Middle frontal gyrus (tissue), 1 donor: ENCODE measurements at regions not wholly inside any gene's neighbourhood (a gene's known extent, or its start where the extent isn't known, plus 50 kb on each side); places are given as distances from the start of the nearest gene placed in this dataset.

Experiments used
- DNase-seq: peaks from one replicate; pipeline ENCODE4 v3.0.0-alpha.2; 2015; ENCODE audit warnings: low spot score; ENCODE audit errors: extremely low spot score

DNA sequence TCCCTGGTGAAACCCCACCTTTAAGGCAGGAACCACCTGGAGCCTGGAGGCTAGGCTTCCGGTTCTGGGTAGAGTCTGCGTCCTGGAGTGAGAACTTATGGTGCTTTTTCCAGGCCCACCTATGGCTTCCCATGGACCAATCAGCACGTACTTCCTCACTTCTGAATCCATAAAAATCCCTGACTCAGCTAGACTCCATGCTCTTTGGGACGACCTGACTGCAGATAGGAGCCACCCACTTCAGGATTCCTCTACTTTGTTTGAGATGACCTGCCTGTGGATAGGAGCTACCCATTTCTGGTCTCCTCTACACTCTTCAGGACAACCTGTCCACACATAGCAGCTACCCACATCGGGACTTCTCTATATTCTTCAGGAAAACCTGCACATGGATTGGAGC is 168.8 kb upstream of the IRX2 start:
- DNase-seq, result no peak

DNA sequence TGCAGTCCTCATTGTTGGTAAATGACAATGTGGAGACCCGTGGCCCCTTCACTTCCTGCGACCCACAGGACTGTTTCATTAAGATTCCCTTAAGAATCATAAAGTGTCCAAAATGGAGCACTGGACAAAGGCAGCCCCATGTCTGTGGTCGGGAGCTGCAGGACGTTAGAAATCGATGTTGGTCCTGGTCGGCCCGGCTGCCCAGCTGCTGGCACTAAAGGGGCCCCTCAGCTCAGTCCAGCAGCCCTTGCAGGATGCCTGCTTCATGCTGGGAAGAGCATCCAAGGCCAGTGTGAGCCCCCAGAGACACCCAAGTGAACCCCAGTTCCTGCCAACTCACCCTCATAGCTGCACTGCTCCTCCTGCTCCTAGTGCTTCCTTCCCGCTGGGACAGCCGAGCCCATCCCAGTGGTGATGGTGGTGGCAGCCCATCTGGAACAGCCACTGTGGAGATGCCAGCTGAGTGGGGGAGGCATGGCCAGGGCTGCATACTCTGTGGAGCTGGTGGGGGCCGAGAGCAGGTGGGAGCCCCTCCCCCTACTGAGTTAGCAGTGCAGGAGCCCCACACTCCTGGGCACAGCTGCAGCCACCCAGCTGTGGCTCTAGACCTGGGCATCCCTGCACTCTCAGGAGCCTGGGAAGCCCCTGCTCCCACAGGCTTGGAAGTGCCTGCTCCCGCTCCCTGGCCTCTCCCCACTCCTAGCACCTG is 168.0 kb upstream of the IRX2 start:
- no peak for DNase-seq

DNA sequence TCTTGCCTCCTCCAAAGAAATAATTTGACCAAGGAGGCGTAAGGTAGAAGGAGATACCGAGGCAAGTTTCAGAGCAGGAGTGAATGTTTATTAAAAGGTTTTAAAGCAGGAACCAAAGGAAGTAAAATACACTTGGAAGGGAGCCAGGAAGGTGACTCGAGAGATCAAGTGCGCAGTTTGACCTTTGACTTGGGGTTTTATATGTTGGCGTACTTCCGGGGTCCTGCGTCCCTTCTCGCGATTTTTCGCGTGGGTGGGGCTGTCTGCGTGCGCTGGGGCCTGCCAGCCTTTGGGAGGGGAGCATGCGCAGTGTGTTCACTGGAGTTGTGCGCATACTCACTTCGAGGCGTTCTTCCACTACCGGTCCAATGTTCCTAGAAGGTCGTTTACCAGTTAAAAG is 166.0 kb upstream of the IRX2 start:
- DNase-seq, result no peak

DNA sequence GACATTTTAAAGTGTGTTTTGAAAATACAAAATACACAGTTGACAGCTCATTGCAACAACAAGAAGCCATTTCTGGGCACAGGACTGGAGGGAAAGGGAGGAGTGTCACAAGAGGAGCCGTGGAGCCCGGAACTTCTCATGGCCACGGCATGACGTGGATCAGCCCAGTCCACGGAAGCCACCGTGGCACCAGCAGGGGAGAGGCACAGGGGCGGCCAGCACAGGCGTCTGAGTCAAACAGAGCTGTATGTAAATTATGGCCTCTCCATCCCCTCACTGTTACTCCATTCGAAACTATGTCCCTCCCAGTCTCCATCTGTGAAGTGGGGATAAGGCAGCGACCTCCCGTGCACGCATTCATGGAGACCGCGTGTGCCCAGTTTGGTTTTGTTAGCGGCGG is 165.6 kb upstream of the IRX2 start:
- DNase-seq, result no peak

DNA sequence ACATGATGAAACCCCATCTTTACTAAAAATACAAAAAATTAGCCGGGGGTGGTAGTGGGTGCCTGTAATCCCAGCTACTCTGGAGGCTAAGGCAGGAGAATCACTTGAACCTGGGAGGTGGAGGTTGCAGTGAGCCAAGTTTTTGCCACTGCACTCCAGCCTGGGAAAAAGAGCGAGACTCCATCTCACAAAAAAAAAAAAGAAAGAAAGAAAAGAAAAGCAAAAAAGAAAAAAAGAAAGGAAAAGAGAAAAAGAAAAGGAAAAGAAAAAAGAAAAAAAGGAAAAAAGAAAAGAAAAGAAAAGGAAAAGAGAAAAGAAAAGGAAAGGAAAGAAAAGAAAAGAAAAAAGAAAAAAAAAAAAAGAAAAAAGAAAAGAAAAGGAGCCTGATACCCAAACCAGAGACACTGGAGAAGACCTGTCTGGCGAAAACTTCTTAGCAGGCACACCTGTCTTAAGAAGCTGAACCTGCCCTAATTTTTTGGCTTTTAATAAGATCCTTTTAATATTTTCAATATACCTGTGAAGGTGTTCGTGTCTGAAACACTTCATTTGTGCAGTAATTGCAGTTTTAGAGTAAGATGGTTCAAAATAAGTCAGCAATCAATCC is 164.7 kb upstream of the IRX2 start:
- no peak for DNase-seq

DNA sequence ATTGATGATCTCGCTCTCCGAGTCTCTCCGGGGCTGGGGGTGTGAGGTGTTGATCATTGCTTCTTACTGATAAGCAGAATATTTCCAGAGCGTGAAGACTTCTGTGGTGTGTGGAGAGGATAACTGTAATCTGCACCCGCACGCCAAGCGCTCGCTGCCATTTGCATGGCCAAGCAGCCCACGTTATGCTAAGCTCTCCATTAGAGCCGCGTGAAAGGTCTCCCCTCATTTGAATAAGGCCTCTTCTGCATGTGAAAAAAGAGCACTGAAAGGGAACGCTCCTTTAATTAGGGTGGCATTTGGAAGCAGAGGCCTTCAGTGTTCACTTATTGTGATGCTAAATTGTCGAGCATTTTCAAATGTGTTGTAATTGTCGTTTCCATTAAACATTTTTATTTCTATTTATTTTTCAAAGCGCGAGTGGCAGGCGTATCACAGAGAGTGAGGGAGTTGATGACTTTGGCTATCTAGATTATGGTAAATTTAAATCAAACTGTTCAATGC is 163.6 kb upstream of the IRX2 start:
- DNase-seq, result no peak

DNA sequence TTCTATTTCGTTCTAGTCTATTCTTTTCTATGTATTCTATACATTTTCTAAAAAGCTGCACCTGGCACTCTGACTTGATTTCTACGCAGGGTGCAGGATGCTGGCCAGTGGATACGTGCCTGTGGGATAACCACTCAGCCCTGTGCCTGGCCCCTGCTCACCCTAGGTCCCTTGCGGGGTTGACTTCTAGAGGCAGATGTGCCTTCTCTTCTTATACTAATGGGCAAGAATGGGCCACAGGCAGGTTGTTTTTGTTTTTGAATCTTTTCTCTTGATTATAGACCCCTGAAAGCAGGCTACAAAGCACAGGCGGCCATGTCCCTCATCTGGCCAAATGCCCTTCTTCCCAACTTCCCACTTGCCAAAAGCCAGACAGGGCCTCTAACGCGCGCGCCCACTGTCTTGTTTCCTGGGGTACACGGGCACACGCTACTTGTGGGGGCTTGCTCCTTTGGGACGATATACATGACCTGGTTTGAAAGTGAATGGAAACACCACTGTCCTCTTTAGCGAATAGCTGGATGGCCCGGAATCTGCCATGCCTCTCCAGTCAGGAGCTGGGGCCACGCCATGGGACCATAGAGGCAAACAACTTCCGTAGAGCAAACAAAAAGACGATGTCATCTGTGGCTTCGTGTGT is 162.7 kb upstream of the IRX2 start:
- DNase-seq, result no peak

DNA sequence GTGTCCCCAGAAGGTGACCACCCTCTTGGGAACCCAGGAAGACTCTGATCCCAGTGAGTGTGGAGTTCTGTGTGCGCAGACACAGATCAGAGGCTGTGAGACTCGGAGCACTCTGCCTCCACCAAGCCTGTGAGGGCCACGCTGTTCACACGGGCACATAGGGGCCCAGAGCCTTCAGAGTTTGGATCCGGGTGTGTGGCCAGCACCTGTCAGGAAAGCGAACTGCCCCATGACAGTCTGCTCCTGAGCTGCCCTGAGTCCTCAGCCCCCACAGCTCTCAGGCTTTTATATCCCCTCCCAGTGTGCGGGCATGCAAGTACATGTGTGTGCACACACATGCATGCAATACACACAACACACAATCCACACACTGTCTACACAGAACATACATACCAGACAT is 161.8 kb upstream of the IRX2 start:
- no peak for DNase-seq

DNA sequence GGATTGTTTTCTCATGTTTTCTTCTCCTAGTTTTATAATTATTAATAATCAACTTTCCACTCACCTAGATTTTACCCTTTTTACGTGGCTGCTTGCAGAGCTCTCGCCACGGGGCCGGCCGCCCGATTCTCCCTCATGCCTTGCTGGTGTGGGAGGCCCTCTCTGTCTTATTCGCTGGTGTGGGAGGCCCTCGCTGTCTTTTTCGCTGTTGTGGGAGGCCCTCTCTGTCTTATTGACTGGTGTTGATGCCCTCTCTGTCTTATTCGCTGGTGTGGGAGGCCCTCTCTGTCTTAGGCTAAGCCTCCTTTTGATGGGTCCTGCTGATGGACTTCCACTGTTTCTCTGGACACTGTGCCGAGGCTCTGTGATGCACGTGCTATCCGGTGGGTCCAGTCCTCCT is 161.3 kb upstream of the IRX2 start:
- DNase-seq, result no peak

DNA sequence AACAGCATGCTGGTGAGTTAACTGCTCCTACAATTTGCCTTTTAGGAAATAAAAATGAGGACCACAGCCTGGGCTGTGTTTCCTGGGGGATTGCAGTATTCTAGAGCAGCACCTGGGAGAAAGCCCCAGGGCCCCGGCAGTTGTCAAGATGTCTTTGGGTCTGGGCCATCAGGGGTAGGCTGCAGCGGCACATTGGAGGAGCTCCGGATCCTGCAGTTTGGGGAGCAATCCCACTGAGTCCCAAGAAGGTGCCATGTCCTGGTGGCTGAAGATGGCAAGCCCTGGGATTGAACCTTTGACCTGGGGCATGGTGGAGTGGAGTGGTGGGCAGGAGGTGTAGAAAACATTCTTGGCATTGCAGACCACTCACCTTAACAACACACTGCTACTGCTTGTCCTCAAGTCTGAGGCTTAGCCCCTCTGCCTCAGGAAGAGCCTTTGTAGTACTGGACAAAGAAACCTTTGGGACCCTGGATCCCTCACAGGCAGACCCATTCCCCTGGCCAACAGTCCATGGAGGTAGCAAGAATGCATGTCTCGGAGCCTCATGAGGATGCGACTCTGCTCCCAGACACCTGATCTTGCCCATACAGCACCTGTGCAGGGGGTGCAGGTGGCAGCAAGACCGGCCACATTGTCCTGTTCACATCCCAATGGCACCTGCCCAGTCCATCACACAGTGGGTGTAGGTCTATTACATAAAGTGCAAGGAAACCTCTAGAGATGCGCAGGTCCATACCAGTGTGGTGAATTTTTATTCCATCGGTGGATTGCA is 159.1 kb upstream of the IRX2 start:
- no peak for DNase-seq

DNA sequence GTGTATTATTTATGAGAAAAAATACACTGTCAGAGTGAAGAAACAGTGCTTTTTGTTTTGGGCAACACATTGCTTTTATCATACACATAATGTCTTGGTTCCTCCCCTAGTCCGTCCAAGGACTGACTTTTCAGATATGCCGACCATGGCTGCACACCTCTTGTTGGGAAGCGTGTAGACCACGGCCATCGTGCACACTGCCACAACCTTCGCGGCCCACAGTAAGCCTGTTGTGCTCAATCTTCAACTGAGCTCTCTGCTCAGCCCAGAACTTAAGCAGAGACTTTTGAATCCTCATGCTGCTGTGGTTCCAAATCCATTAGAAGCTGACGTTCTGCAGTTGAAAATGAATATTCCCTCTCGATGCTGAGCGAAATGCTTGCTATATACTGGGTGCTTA is 157.6 kb upstream of the IRX2 start:
- DNase-seq, result no peak

DNA sequence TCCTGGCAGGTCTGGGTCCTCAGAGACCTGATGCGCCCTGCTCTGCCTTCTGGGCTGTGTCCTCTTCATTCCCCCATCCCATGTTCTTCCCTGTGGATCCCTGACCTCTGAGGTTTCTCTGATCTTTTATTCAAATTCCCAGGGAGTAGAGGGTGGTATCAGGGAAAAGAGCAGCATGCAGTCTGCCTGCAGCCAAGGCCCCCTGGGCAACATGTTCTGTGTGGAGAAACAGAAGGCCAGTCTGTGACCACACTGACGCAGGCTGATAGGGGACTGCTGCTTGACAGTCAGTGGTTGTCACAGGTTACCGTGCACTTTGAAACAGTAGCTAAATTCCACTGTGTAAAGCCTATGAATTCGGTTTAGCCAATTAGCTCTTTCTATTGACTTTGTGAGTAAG is 156.6 kb upstream of the IRX2 start:
- no peak for DNase-seq

DNA sequence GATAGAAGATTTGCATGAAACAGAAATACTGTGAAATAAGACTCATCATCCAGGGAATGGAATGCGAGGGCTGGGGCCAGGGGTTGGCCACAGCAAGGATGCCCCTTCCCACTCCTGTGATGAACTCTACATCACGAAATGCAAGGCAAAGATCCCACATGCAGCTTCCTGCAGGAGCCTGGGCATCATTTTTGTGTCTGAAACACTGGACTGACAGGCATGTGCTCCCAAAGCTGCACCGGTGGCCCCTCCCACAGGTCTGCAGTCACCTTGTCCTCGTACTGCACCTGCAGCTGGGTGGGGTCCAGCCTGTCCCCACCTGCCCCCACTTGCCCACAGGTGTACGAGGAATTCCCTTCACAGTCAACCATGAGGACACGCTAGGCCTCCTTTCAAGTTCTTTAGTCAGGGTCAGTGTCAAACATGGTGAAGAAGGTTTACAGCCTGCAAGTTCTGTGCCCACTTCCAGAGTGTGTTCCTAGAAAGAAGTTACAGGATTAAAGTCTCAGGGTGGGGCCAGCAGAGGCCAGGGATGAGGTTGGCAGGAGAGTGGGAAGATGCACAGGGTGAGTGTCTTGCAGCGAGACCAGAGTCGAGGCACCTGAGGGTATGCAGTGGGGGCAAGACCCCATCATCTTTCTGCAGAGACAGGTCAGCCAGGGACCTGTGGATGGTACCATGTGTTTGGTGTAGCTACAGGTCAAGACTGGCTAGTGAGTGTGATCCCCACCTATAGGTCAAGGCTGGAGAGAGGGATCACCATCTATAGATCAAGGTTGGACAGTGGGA is 155.0 kb upstream of the IRX2 start:
- no peak for DNase-seq

DNA sequence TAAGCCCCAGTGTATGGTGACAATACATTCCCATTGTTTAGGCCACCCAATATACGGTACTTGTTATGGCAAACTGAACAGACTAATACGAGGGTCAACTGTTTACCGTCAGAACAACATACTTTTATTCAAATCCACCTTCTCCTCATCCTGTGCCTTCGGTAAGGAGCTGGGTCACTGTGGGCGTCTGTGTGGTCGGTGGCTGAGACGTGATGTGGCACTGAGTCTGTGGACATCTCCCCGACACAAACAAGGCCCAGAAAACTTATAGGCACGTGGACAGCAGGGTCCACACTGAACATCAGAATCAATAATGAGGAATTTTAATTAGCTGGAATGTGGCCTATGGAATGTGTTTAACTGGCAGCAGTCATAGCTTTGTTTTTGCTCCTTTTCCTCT is 154.3 kb upstream of the IRX2 start:
- DNase-seq, result no peak

DNA sequence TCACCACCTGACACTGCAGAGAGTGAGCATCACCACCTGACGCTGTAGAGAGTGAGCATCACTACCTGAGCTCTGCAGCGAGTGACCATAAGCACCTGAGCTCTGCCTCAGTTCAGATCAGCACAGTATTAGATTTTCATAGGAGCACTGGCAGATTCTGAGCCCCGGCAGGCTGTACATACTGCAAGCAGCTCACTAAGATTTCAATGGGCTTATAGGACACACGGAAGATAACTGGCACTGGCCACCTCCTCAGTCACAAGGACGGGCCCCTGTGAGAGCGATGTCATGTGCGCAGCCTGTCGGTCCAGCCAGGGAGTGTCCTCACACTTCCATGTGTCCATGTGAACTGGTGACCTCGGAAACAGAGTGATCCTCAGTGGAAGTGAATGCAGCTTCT is 153.5 kb upstream of the IRX2 start:
- DNase-seq, result no peak

DNA sequence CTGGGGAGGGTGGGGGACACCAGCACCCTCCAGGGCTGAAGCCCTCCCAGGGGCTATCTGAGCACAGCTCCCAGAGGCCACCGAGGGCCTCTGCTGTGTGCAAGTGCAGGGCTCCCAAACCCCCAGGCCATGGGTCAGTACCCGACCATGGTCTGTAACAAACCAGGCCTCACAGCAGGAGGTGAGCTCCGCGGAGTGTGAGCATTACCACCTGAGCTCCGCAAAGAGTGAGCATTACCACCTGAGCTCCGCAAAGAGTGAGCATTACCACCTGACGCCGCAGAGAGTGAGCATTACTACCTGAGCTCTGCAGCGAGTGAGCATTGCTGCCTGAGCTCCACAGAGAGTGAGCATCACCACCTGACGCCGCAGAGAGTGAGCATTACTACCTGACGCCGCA is 152.9 kb upstream of the IRX2 start:
- DNase-seq, result no peak

DNA sequence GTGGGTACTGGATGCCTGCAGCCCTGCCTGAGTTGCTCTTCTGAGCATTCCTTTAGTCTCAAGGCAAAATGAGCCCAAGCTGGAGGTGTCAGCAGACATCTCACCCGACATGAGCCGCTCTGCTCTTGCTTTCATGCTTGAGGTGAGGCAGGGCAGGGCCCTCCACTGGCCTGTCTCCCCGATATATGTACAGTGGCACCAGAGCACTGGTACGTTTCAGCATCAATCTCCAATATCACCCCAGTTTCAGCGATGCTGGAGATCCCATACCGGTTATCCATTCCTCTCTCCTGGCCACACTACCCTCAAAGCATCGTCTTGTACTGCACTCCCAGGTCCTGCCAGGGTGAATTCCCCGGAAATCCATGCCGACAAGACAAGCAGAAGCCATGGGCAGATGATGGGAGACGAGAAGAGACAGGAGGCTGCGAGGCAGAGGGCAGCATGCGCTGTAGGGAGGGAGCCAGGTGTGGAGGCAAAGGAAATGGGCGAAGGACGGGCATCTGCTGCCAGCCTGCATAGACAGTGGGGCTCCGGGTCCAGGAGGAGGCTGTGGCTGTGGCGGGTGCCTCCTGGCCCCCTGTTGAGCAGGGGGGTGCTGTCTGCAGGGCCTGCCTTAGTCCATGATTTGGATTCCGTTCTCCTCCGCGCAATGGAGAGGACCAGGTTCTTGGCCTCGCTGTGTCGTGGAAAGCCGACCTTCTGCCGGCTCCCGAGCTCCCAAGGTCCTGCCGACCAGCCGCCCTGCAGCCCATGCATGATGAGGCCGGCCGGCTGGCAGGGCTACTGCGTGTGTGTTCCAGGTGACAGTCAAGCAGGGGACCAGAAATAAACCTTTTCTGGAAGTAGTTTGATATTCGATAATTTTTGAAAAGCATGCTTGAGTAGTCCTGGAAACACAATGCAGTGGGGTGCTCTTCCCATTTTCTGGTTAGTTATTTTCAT is 152.2 kb upstream of the IRX2 start:
- no peak for DNase-seq

DNA sequence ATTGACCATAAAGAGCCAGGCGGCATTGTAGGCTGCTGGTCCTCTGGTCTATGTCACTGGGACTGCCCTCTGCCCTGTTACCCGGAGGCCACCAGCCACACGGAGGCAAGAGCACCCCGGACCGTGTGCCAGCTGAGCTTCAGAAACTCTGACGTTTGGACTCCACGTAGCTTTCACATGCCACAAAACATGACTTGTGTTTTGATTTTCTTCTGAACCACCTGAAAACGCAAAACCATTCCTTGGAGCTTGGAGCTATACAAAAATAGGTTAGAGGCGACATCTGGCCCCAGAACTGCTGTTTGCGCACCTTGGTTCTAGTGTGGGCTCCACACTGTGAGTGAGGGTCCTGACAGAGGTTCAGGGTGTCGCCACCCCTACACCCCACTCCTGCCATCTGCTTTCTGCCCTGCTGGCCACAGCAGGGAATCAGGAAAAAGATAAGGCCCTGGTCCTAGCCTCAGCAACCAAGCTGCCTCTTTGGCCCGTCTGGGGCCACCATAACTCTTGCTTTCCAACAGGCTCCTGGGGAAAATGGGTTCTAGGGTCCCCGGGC is 151.3 kb upstream of the IRX2 start:
- no peak for DNase-seq

DNA sequence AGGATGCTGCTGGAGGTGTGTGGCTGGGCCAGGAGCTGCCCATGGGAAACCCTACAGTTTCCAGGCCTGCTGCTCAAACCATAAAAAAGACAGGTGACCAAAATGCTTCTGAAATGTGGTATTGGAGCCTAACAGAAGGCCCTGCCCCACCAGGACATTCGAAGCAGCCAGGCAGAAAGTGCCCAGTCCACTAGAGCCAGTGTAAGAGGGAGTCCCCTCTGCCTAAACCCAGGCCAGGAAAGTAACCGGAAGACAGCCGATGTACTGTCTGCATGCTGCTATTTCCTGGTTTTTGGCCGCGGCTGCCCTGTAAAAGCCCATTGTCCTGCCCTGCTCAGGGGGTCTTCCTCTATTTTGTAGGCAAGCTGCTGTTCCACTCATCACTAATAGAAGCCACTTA is 150.7 kb upstream of the IRX2 start:
- no peak for DNase-seq

DNA sequence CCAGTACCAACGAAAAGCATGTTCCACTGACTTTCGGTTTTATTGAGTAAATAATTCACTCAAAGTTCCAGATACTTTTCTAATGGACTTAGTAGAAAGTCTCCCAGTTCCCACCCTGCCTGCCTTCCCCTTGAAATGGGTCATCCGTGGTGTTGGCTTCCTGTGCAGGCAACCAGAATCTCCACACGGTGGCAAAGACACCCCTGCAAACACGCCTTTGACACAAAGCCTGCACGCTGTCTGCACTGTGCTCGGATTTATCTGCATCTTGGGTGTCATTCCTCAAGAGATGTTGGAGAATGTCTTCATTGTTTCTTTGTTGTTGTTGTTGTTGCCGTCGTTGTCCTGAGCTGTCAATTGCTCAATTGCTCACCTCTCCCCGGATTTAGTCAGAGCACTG is 150.0 kb upstream of the IRX2 start:
- DNase-seq, result no peak
